ENCODE measurements at regions not wholly inside any gene's neighbourhood (a gene's known extent, or its start where the extent isn't known, plus 50 kb on each side); places are given as distances from the start of the nearest gene placed in this dataset.

- Histone ChIP-seq H3K27ac (ENCODE audit: insufficient read length, low read depth, low read length) (no peak overlapping the region), H3K56ac (ENCODE audit: insufficient read length, low read depth, low read length) (no peak overlapping the region), H3K14ac (ENCODE audit: insufficient read depth, low read length) (no peak overlapping the region), H4K20me1 (ENCODE audit: control insufficient read depth, insufficient read depth, insufficient read length) (no peaks in the 10 kb centered on the region), H3K4ac (ENCODE audit: low read depth, low read length) (no peak overlapping the region), H2BK5ac (ENCODE audit: insufficient read length, low read length) (no peak overlapping the region), H3K4me2 (ENCODE audit: insufficient read depth, insufficient read length, low read length) (no peak overlapping the region), H3K9ac (ENCODE audit: extremely low read depth, insufficient read length, low read length) (no peak overlapping the region), H2AFZ (ENCODE audit: low read length) (no peak overlapping the region), H4K5ac (ENCODE audit: insufficient read length, low read depth, low read length) (no peak overlapping the region), H3K9me3 (ENCODE audit: control insufficient read depth, low read depth, low read length) (no peaks in the 10 kb centered on the region), H2BK120ac (ENCODE audit: low read depth, low read length, poor library complexity, severe bottlenecking) (no peak overlapping the region), H2BK15ac (ENCODE audit: low read depth, low read length) (no peak overlapping the region), H3K23me2 (ENCODE audit: insufficient read length, low read depth, low read length, poor library complexity, severe bottlenecking) (no peaks in the 10 kb centered on the region), H4K8ac (replicated peaks; ENCODE audit: insufficient read length, low read depth, low read length) (no peak overlapping the region), H4K91ac (ENCODE audit: insufficient read length, low read depth, low read length) (no peak overlapping the region), H3K79me1 (ENCODE audit: insufficient read depth, low read depth, low read length, poor library complexity, severe bottlenecking) (no peaks in the 10 kb centered on the region), H3K18ac (ENCODE audit: insufficient read length, low read depth, low read length) (no peak overlapping the region), H2AK5ac (ENCODE audit: insufficient read length, low read length) (no peak overlapping the region), H3K4me1 (ENCODE audit: insufficient read depth, low read length) (peaks cover 10% of the 10 kb centered on the region; the same call in 1 of the 2 replicates), H3K27me3 (ENCODE audit: insufficient read depth, low read length) (no peaks in the 10 kb centered on the region), H3T11ph (ENCODE audit: low read length) (no peak overlapping the region), H3K23ac (ENCODE audit: insufficient read length, low read depth, low read length) (no peak overlapping the region), H2BK20ac (ENCODE audit: low read depth, low read length, poor library complexity, severe bottlenecking) (no peak overlapping the region), H2BK12ac (ENCODE audit: insufficient read length, low read depth, low read length) (no peak overlapping the region), H3K79me2 (ENCODE audit: insufficient read depth, low read length) (no peaks in the 10 kb centered on the region)
- Mint-ChIP-seq H3K27ac (no peak overlapping the region), H3K36me3 (ENCODE audit: insufficient read depth in 1 of 3, low read depth in 3 of 3) (peaks cover 0 to under 1% (median 0%) of the 10 kb centered on the region in 3 experiments; a peak in 1 of 7 replicates), H3K9me3 (no peaks in the 10 kb centered on the region), H3K27me3 (ENCODE audit: low read depth) (no peaks in the 10 kb centered on the region; the same call in 1 of the 2 replicates), H3K4me1 (peaks cover 29 to 45% of the 10 kb centered on the region in 2 experiments), H3K4me3 (no peak overlapping the region)
- TF ChIP-seq CTCF (conservative IDR thresholded peaks at IDR 0.05): no peak
- WGBS (ENCODE audit: extremely low coverage, insufficient read length, low lambda C conversion rate): no CpG with 5 or more reads among the region's 2 CpGs
- DNase-seq: no peak
Measured at GRCh38 chr20:4483486-4483885, 202.8 kb upstream of the PRNP start.

All from H9 (cell line).